HepG2 (cell line): ENCODE measurements at regions not wholly inside any gene's neighbourhood (a gene's known extent, or its start where the extent isn't known, plus 50 kb on each side); places are given as distances from the start of the nearest gene placed in this dataset.

ENCODE experiments used
- ATAC-seq: fragments of 200-7000 bp; cut with Tn5 transposase; 3 replicates; pipeline ENCODE4 v1.9.1; 2020; ENCODE audit warnings: mild to moderate bottlenecking, moderate library complexity
- BruUV-seq: library from RNA; stranded (reverse); fragments of 400-500 nt; replicated peaks from 2 replicates; lab custom pipeline; 2021; lab: Mats Ljungman, UMichigan
- CTCF ChIA-PET: fragments of 300-600 bp; formaldehyde crosslinking; extraction: SDS; loops from one replicate; lab custom pipeline; 2021; ENCODE audit warnings: low total read pairs, inconsistent platforms, low intra/inter-chr PET ratio; lab: Yijun Ruan, JAX
- POLR2A ChIA-PET: fragments of 350-600 bp; sonication (Branson Sonifier 250); formaldehyde crosslinking; loops from one replicate; lab custom pipeline; 2020; ENCODE audit warnings: antibody characterized with exemption, inconsistent platforms; lab: Yijun Ruan, JAX
- DNase-seq: peaks from one replicate; pipeline ENCODE4 v3.0.0-alpha.2; 2015; ENCODE audit warnings: low spot score
- FAIRE-seq: peaks from 3 replicates; lab custom pipeline; 2011; peaks lifted over from hg19 to GRCh38; lab: Jason Lieb, UNC
- H2AFZ ChIP-seq: one replicate; pipeline ENCODE4 v1.6.1; 2011; ENCODE audit warnings: low read length, inconsistent platforms
- H3K27ac ChIP-seq: fragments of 300-600 bp; 3 replicates; pipeline ENCODE4 v1.8.0; 2011; ENCODE audit warnings: mixed run types, mild to moderate bottlenecking, mixed read lengths, low read length, inconsistent platforms; ENCODE audit not compliant: insufficient read depth; ENCODE audit errors: extremely low read length
- H3K27me3 ChIP-seq, 2 experiments: fragments of 200-600 bp in 1 of 2; 2 replicates in 1 of 2; 3 replicates in 1 of 2; pipeline versions ENCODE4 v1.6.0 to v1.8.0; 2011; ENCODE audit warnings: low read length in 2 of 2, mild to moderate bottlenecking in 2 of 2, moderate library complexity in 2 of 2, inconsistent platforms in 1 of 2; ENCODE audit not compliant: insufficient read depth in 2 of 2, control insufficient read depth in 1 of 2
- H3K36me3 ChIP-seq, 2 experiments: fragments of 200-600 bp in 1 of 2; replicated peaks in 1 of 2; 2 replicates in 1 of 2; 3 replicates in 1 of 2; pipeline versions ENCODE4 v1.5.1 to v1.8.0; 2011; ENCODE audit warnings: low read length in 2 of 2, inconsistent platforms in 1 of 2; ENCODE audit not compliant: insufficient read depth in 2 of 2, control insufficient read depth in 1 of 2
- H3K4me1 ChIP-seq: 2 replicates; pipeline ENCODE4 v1.5.1; 2012; ENCODE audit warnings: low read length, inconsistent platforms; ENCODE audit not compliant: insufficient read depth
- H3K4me2 ChIP-seq: 2 replicates; pipeline ENCODE4 v1.6.0; 2011; ENCODE audit warnings: low read depth, low read length, inconsistent platforms
- H3K4me3 ChIP-seq, 3 experiments: fragments of 200-600 bp in 1 of 3; sonication (generic), shearing (Covaris generic) in 1 of 3; replicated peaks in 1 of 3; 2 replicates each; pipeline ENCODE4 v1.5.1; 2011 to 2016; ENCODE audit warnings: low read length in 3 of 3, inconsistent platforms in 2 of 3, low read depth in 2 of 3, mild to moderate bottlenecking in 2 of 3, control low read depth in 1 of 3, mixed read lengths in 1 of 3; ENCODE audit not compliant: insufficient read depth in 1 of 3
- H3K79me2 ChIP-seq: one replicate; pipeline ENCODE4 v1.6.1; 2011; ENCODE audit warnings: low read length, inconsistent platforms; ENCODE audit not compliant: insufficient read depth
- H3K9ac ChIP-seq: 2 replicates; pipeline ENCODE4 v1.6.0; 2011; ENCODE audit warnings: mild to moderate bottlenecking, low read depth, low read length, inconsistent platforms; ENCODE audit not compliant: insufficient read depth
- H3K9me3 ChIP-seq: 2 replicates; pipeline ENCODE4 v1.5.1; 2012; ENCODE audit warnings: mild to moderate bottlenecking, low read length
- H4K20me1 ChIP-seq: 2 replicates; pipeline ENCODE4 v1.6.0; 2011; ENCODE audit warnings: inconsistent platforms, mild to moderate bottlenecking, low read length, moderate library complexity; ENCODE audit not compliant: insufficient read depth
- ARNTL ChIP-seq: sonication (generic); formaldehyde crosslinking; IDR thresholded peaks from 2 replicates; pipeline ENCODE4 v1.4.0; 2020; ENCODE audit warnings: mild to moderate bottlenecking, missing genetic modification reagents
- ERF ChIP-seq: IDR thresholded peaks from 2 replicates; pipeline ENCODE4 v1.6.1; 2018; ENCODE audit warnings: missing biosample characterization, missing genetic modification reagents
- PLRG1 ChIP-seq: fragments of 450-650 bp; conservative IDR thresholded peaks from 2 replicates; pipeline ENCODE4 v1.6.1; 2016
- SUZ12 ChIP-seq: fragments of 150-350 bp; IDR thresholded peaks from 2 replicates; pipeline ENCODE4 v1.6.1; 2014; ENCODE audit warnings: low read depth, low read length
- ZFP90 ChIP-seq: sonication (generic); formaldehyde crosslinking; IDR thresholded peaks from 2 replicates; pipeline ENCODE4 v1.8.0; 2022; ENCODE audit warnings: missing genetic modification reagents, mild to moderate bottlenecking, inconsistent platforms, borderline replicate concordance
- ZNF383 ChIP-seq: sonication (generic); formaldehyde crosslinking; IDR thresholded peaks from 2 replicates; pipeline ENCODE4 v1.4.0; 2020; ENCODE audit warnings: missing genetic modification reagents, mild to moderate bottlenecking, borderline replicate concordance
- WGBS: methylation state at CpG from one replicate; pipeline ENCODE4 v1.1.6; 2017; ENCODE audit warnings: low lambda C conversion rate; 5-methylcytosine and 5-hydroxymethylcytosine counted together
- in situ Hi-C: cut with HindIII; loops from 2 replicates; pipeline ENCODE4 v1.10.0; 2017; ENCODE audit warnings: low pct_unique_long_range_greater_than_20kb; ENCODE audit not compliant: extremely low pct_ligation_motif_present
- intact Hi-C: fragments of 100-400 bp; cut with micrococcal nuclease; formaldehyde crosslinking; loops from one replicate; pipeline ENCODE4 v1.10.0; 2022; ENCODE audit not compliant: unreplicated experiment
- TF ChIP-seq, protein P1 (sequence below): sonication (generic); formaldehyde crosslinking; IDR thresholded peaks from 2 replicates; pipeline ENCODE4 v1.5.0; 2020; ENCODE audit warnings: mild to moderate bottlenecking, missing genetic modification reagents

DNA sequence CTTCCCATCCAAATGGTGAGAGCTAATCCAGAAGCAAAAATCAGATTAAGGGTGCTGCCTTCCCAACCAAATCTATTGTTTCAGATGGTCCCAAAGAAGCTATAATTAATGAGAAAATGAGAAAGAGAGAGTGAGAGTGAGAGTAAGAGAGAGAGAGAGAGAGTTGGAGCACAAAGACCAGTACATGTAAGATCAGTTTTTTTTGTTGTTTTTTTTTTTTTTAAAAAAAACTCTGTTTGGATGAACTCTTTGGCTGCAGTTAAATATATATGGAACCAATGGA is 305.6 kb downstream of the PTEN start (continued):
- TF ChIP-seq, protein P1, sequence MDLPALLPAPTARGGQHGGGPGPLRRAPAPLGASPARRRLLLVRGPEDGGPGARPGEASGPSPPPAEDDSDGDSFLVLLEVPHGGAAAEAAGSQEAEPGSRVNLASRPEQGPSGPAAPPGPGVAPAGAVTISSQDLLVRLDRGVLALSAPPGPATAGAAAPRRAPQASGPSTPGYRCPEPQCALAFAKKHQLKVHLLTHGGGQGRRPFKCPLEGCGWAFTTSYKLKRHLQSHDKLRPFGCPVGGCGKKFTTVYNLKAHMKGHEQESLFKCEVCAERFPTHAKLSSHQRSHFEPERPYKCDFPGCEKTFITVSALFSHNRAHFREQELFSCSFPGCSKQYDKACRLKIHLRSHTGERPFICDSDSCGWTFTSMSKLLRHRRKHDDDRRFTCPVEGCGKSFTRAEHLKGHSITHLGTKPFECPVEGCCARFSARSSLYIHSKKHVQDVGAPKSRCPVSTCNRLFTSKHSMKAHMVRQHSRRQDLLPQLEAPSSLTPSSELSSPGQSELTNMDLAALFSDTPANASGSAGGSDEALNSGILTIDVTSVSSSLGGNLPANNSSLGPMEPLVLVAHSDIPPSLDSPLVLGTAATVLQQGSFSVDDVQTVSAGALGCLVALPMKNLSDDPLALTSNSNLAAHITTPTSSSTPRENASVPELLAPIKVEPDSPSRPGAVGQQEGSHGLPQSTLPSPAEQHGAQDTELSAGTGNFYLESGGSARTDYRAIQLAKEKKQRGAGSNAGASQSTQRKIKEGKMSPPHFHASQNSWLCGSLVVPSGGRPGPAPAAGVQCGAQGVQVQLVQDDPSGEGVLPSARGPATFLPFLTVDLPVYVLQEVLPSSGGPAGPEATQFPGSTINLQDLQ (CRISPR knock-in tag): no peak

DNA sequence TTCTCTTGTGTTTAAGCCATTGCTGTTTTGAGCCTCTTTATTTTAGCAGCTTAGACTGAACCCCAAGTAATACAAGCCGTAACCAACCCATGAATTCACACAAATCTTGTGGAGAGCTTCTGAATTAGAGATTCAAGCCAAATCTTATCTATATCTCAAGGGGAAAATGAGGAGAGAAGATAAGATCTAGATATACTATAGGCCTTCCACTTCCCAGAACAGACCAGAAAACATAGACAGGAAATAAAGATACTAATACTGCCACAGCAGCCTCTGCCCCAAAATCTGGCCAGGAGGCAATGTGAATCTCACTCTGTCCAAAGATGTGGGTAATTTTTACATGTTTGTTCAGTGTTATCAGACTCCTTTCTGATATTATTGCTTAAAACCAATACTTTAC is 307.2 kb downstream of the PTEN start:
- H3K9me3 ChIP-seq: no peaks in the 10 kb centered on the region
- H3K36me3 ChIP-seq: no peaks in the 10 kb centered on the region
- DNase-seq: no peak
- FAIRE-seq: no peak
- TF ChIP-seq ARNTL: no peak
- TF ChIP-seq SUZ12: no peak
- no peak for TF ChIP-seq ZFP90 (CRISPR knock-in tag)
- no peak for TF ChIP-seq ZNF383 (CRISPR knock-in tag)
- no peak for TF ChIP-seq ERF
- no peak for TF ChIP-seq PLRG1
- POLR2A ChIA-PET: no interaction called here
- no peak overlapping the region for H3K4me3 ChIP-seq
- H3K79me2 ChIP-seq: no peaks in the 10 kb centered on the region
- no TSS peak for BruUV-seq
- H4K20me1 ChIP-seq: no peaks in the 10 kb centered on the region
- intact Hi-C loops: no loop called here
- no peak overlapping the region for H2AFZ ChIP-seq
- in situ Hi-C loops: no loop called here
- no peaks in the 10 kb centered on the region for H3K4me1 ChIP-seq
- no peak overlapping the region for H3K9ac ChIP-seq
- CTCF ChIA-PET: no interaction called here
- no peak for ATAC-seq
- no peak overlapping the region for H3K4me2 ChIP-seq
- H3K27me3 ChIP-seq: no peaks in the 10 kb centered on the region
- 8% methylated on average over 1 of the region's 1 CpG for WGBS
- H3K27ac ChIP-seq: no peak overlapping the region
